Activated CD8-positive, alpha-beta memory T cell treated with anti-CD3 and anti-CD28 coated beads for 48 hours (primary cell): ENCODE measurements at regions not wholly inside any gene's neighbourhood (a gene's known extent, or its start where the extent isn't known, plus 50 kb on each side); places are given as distances from the start of the nearest gene placed in this dataset.
"Not testable (repeated sequence)": the region's sequence is repeated elsewhere in the genome, so short reads cannot be mapped to it uniquely, and the experiment has no call there.

Source experiments
- DNase-seq, 3 experiments: peaks; one replicate each; pipeline ENCODE4 v3.0.0-alpha.2; 2020; ENCODE audit warnings: low read depth in 2 of 3, low spot score in 2 of 3

DNA sequence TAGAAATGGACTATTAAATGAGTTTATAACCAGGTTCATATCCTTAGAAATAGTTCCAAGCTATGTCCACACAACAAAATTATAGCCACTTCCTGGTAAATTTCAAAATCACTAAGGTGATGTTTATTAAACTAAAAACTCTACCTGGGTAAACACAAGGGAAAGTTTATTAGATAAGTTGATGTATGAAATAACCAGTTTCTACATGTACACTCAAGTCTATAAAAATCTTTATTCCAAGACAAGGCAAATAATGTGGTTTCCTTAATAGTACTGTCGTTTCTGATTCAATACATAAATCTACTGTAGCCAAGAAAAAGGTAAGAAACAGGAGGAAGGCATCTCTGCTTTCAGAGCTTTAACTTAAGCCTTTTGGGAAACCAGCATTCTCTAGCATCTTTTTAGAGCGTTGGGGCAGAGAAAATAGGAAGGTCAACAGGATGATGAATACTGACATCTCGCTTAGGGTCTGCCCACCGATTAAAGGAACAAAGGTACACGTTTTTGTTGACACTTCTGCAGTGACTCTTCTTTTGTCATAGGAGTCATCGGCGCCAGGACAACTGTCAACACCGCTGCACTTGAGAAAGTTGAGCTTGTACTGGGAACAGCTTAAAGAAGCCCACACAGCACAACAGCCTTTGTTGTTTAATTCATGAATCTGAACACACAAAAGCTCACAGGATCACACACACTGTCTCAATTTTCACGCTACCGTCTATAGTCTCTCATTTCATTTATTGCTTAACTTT lies 513.6 kb downstream of the SLCO4C1 start:
- DNase-seq, result no peak

DNA sequence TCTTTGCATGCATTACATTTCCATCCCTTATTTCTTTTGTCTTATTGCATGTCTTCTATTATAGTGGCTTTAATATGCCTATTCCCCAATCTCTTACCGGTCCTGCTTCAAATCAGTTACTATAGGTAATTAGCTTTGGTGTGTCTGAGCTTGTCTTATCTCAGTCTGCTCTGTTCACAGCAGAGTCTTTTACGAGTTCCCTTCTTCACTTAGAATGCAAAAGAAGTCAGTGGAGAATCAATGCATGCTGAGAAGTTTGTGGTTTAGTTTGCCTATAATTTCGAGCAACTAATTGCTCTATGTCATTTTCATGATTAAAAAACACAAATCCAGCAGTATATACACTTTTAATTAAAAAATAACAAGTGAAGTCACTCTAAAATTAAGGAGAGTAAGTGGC lies 545.0 kb downstream of the SLCO4C1 start:
- DNase-seq, result no peak

DNA sequence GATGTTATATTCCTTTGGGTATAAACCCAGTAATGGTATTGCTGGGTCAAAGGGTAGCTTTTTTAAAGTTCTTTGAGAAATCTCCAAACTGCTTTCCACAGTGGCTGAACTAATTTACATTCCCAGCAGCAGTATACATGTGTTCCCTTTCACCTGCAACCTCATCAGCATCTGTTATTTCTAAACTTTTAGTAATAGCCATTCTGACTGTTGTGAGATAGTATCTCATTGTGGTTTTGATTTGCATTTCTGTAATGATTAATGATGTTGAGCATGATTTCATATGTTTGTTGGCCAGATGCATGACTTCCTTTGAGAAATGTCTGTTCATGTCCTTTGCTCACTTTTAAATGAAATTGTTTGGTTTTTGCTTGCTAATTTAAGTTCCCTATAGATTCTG lies 553.1 kb downstream of the SLCO4C1 start:
- not testable (repeated sequence) for DNase-seq

DNA sequence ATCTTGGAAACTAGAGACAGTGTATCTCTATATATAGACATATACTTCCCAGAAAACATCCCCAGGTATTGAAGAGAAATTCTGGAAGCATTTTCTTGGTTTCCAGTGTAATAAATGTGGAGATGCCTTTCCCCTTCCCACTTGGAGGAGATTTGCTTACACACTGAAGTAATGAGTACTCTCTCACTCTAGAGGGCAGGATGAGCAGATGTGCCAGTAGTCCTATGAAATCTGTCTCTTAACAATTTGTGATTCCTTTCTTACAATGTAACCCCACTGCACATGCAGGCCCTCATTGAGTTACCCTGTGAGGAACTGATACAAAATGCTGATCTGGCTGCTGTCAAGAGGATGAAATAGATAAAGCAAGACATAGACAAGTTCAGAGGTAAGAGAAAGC lies 567.2 kb downstream of the SLCO4C1 start:
- no peak for DNase-seq

DNA sequence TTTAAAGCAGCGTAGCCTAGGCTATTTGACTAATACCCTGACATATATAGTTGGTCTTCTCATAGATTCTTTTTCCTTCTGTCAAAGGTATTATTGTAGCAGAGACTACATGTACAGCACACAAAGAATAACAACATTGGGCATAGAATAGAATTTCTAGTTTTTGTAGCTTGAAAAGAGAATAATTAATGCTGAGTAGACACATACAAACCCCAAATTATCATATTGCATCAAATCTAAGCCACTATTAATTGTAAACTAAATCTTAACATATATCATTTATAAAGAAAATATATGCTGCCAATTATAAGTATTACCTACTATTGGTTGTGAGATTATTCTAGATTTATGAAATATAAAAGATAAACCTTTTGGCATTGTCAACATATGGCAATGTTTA lies 574.5 kb downstream of the SLCO4C1 start:
- DNase-seq, result no peak

GRCh38 chr5:101720033-101720432 lies 576.1 kb downstream of the SLCO4C1 start:
- DNase-seq, result no peak

GRCh38 chr5:101717721-101718120 lies 578.4 kb downstream of the SLCO4C1 start:
- no peak for DNase-seq

- DNase-seq, result no peak
Observed at GRCh38 chr5:101716941-101717340, 579.1 kb downstream of the SLCO4C1 start.

GRCh38 chr5:101715790-101716189 lies 580.3 kb downstream of the SLCO4C1 start:
- not testable (repeated sequence) for DNase-seq

DNA sequence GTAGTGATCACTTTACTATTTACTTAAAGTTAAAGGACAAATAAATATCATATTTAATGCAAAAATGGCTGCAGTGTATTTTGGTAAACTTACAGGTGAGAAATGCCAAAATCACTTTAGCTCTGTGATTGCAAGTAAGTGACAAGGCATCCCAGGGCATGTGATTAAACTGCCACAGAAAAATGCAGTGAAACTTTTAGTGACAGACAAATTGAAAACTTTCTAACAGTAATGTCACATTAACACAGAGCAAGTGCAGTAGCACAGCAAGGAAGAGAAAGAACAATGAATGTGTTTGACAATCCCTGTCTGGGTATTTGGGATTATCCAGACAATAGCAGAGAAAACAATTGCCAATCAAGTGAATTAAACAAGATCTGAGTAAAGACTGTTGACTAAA lies 606.8 kb downstream of the SLCO4C1 start:
- DNase-seq, result no peak

DNA sequence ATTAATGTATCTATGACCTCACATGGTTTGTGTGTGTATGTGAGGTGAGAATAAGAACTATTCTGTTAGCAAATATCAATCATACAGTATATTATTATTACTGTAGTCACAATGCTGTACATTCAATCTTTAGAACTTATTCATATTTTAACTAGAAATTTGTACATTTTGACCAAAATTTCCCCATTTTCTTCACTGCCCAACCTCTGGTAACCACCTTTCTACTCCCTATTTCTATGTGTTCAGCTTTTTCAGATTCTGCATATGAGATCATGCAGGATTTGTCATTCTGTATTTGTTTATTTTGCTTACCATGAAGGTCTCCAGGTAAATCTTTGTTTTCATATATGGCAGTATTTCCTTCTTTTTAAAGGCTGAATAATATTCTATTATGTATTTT lies 607.9 kb downstream of the SLCO4C1 start:
- DNase-seq, result no peak

GRCh38 chr5:101687349-101687985 lies 608.6 kb downstream of the SLCO4C1 start:
- no peak for DNase-seq

DNA sequence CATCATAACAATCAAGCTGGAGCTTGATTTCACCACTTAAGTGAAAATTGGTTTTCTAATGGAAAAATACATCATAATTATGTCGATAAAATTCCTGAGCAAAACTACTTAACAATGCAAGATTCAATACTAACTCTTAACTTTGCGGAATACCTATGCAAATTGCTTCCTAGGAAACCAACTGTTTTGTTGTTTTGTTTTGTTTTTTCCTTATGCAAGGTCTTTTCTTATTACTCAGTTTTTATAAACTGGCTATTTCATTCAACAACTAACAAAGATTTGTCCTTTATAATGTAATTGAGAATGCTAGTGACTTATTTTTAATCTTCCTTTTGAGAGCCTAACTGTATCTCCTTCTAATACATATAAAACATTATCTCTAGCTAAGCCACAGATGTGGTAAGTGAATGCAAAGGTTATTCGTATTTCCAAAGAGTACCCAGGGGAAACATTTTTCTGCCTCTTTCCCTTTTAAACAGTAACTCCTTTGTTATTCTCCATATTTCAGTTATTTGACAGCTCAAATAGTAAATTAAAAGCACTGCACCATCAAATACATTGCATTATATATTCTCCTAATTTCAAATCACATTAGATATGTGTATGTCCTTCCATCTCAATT lies 609.4 kb downstream of the SLCO4C1 start:
- DNase-seq, result no peak

DNA sequence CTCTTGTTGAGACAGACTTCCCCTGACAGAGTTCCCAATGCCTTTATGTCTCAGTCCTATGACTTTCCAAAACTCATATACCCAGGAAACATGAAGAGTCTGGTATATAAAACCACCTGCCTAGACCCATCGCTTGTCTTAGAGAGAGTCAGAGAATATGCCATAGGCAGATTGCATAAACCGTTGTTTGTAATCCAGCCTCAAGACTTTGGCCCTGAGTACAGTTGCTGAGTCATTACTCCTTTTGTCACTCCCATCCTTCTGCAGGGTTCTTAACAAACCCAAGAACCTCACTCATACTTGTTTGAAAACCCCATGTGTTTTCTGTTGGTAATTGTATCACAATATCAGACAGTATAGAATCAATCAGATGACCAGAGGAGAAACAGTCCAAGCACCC lies 616.3 kb downstream of the SLCO4C1 start:
- DNase-seq, result no peak

- peak in 2 of 3 experiments; percentile 12 to 13 for DNase-seq
Observed at GRCh38 chr5:101678481-101679193, 617.4 kb downstream of the SLCO4C1 start.

DNA sequence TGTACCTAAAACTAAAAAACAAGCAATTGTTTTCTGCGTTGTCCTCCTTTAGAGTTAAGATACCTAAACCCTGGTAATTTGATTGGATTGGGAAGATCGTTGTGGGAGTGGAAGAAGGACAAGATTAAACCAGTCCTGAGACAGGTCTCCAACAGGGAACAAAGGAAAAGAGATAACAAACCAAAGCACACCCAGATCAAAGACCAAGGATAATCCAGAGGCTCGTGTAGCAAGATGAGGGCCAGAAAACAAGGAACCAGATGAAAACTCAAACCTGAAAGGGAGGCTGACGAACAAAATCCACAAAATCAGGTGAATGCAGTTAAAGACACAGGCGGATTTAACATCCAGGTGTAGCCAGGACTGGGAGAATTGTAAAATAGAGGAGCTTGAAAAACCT lies 618.1 kb downstream of the SLCO4C1 start:
- DNase-seq, result no peak

DNA sequence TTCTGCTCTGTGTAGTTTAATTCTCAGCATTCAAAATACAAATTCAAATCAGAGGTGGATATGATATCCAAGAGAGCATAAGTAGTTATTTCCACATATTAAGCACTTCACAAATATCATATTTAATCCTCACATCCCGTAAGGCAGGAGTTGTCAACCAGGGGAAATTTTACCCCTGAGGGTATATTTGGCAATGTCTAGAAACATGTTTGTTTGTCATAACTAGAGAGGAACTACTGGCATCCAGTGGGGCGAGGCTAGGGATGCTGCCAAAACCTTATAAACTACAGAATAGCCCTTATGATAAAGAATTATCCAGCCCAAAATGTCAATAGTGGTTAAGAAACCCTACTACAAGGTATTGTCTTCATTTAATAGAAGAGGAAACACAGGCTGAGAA lies 619.4 kb downstream of the SLCO4C1 start:
- DNase-seq, result no peak

GRCh38 chr5:101675510-101676219 lies 620.4 kb downstream of the SLCO4C1 start:
- DNase-seq, result no peak

DNA sequence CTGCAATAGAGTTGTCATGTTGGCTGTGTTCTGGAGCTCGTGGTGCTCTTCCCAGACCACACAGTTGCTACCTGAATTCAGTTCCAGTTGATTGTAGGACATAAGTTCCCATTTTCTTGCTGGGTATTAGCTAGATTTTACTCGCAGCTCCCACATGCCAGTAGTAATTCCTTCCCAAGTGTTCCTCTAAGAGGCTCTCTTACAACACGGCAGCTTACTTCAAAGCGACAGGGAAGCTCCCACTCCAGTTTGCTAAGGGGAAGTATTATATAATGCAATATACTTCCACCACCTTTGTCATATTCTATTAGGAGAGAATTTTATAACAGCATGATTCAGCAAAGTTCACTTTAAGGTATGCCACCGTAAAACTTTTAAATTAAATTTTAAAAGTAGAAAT lies 623.0 kb downstream of the SLCO4C1 start:
- no peak for DNase-seq

DNA sequence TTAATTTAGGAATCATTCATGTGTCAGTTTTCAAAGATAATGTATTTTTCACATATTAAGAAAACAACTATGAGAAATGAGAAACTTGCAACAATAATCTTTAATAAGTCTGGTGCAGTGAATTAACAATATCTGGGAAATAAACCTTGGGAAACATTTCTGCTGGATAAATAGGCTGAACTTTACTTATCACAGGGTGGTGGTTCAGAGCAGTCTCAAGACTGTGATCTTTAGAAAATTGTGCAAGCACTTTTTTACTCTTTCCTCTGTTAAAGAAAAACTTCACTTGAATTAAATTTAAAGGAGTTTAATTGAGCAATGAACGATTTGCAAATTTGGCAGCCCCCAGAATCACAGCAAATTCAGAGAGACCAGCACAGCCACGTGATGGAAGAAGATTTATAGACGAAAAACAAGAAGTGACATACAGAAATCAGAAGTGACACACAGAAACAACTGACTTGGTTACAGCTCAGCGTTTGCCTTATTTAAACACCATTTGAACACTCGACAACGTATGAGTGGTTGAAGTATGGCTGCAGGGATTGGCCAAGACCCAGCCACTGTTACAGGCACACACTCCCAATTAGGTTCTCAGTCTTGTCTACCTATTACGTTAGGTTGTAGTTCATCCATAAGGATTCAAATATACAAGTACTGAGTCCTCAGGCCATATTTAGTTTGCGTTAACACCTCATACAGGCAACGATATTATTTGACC lies 631.9 kb downstream of the SLCO4C1 start:
- no peak for DNase-seq

- no peak for DNase-seq
Observed at GRCh38 chr5:101663543-101663942, 632.5 kb downstream of the SLCO4C1 start.
